ENCODE measurements at regions not wholly inside any gene's neighbourhood (a gene's known extent, or its start where the extent isn't known, plus 50 kb on each side); places are given as distances from the start of the nearest gene placed in this dataset.

DNA sequence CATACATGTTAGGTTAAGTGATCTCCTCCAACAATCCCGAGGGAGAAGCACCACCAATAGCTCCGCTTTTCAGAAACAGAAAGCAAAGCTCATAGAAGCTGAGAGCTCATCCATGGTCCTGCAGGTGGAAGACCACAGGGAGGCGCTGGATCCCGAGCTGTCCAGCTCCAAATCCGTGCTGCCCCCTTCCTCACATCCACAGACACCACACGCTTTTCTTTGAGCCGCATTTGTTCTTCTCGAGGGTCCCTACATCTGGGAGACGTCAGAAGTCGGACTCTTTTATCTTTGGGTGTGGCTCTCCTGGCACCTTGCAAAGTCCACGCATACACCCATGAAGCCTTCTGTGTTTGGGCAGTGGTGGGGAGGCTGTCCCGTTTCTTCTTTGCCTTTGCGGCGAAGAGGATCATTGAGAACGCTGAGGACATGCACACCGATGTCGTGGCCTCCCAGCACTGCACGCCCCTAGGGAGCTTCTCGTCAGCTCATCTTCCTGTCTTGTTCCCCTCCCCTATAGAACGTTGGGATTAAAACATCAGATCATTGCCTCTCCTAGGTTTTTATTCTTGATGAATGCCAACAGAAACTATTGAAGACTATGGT lies 184.8 kb downstream of the TEX29 start:
- Mint-ChIP-seq H3K27me3 (peaks cover 7 to 35% (median 23%) of the 10 kb centered on the region in 5 donors), H3K27ac (no peak overlapping the region), H3K4me1 (peaks cover 0 to 2% (median 0%) of the 10 kb centered on the region in 4 donors), H3K4me3 (no peak overlapping the region), H3K36me3 (peaks cover 2 to 6% (median 2%) of the 10 kb centered on the region in 3 donors), H3K9me3 (peaks cover 0 to 20% (median 7%) of the 10 kb centered on the region in 9 donors)
- ATAC-seq (no peak), DNase-seq (no peak)
- POLR2A ChIA-PET, result no interaction called here

DNA sequence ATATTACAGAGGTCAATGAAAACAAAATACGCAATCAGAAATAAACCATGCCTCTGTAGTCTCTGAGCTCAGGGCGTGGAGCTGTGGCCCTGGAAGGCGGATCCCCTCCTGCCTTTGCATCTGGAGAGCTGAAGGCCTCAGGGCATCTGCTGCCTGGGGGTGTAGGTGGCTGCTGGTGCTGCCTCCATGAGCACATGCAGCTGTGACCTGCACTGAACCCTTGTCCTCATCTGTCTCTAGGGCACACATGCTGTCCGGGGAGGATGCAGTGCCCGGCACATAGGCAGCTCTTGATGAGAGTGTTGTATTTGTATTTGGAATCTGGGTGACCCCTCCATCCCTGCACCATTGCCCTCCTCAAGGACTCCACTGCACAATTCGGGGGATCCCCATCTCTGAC lies 185.7 kb downstream of the TEX29 start:
- Mint-ChIP-seq H3K27ac (no peak overlapping the region), H3K4me1 (peaks cover 0 to 2% (median 0%) of the 10 kb centered on the region in 4 donors), H3K4me3 (no peak overlapping the region), H3K9me3 (peaks cover 0 to 14% (median 4%) of the 10 kb centered on the region in 9 donors), H3K36me3 (peaks cover 2 to 6% (median 2%) of the 10 kb centered on the region in 3 donors), H3K27me3 (peaks cover 7 to 35% (median 23%) of the 10 kb centered on the region in 5 donors)
- no peak for ATAC-seq
- POLR2A ChIA-PET, result no interaction called here
- DNase-seq, result no peak

DNA sequence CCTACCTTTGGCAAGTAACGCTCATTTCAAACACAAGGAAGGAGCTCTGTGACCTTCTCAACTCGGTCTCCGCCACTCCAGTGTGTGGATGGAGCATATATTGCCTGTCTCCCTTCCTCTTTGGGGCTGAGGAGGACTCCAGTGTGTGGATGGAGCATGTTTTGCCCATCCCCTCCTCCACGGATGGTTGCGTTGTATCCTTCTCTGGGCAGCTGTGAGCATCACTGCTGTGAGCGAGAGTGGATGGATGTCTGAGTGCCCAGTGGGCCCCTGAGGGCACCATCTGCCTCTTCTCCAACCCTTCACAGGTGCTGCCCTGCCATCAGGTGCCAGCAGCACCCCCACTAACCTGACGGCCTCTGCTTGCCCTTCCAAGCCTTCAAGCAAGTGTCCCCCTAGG lies 186.2 kb downstream of the TEX29 start:
- POLR2A ChIA-PET, result no interaction called here
- Mint-ChIP-seq H3K4me3 (no peak overlapping the region), H3K4me1 (peaks cover 0 to 2% (median 1%) of the 10 kb centered on the region in 4 donors), H3K27me3 (peaks cover 7 to 37% (median 23%) of the 10 kb centered on the region in 5 donors), H3K27ac (no peak overlapping the region), H3K9me3 (peaks cover 0 to 11% (median 4%) of the 10 kb centered on the region in 9 donors), H3K36me3 (peaks cover 0 to 6% (median 2%) of the 10 kb centered on the region in 3 donors)
- no peak for ATAC-seq
- no peak for DNase-seq

DNA sequence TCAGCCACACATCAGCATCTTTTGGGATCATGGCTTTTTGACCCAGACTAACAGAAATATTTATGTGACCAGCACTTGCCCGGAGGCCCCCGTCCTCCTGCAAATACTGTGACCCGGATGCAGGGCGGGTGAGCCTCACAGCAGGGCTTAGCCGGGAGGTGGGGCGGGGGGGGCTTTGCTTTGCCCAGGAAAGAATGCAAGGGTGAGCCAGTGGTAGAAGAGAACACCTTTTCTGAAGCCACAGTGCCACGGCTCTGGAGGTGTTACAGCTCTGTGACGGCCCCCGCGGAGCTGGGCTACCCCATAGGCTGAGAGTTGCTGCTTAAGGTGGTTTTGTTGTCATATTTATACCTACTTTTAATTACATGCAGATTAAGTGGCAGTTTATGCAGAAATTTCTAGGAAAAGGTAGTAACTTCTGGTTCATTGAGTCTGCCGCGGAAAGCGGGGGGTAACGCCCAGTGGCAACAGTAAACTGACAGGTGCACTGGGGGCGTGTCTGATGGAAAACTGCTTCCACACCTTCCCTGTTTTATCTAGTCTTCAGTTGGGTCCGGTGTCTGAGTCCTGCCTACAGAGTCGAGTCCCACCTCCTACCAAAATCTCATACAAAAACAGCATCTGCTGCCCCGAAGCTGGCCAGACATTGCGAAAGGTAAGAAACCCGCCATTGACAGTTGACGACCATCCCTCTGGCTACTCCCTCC lies 187.9 kb downstream of the TEX29 start:
- POLR2A ChIA-PET, result no interaction called here
- H3K4me3 Mint-ChIP-seq, result no peak overlapping the region
- H3K27ac Mint-ChIP-seq, result no peak overlapping the region
- H3K4me1 Mint-ChIP-seq, result peaks cover 0 to 2% (median 1%) of the 10 kb centered on the region in 4 donors
- H3K27me3 Mint-ChIP-seq, result peaks cover 0 to 28% (median 12%) of the 10 kb centered on the region in 5 donors
- DNase-seq (no peak), ATAC-seq (no peak)
- H3K9me3 Mint-ChIP-seq, result no peaks in the 10 kb centered on the region
- no peaks in the 10 kb centered on the region for H3K36me3 Mint-ChIP-seq

DNA sequence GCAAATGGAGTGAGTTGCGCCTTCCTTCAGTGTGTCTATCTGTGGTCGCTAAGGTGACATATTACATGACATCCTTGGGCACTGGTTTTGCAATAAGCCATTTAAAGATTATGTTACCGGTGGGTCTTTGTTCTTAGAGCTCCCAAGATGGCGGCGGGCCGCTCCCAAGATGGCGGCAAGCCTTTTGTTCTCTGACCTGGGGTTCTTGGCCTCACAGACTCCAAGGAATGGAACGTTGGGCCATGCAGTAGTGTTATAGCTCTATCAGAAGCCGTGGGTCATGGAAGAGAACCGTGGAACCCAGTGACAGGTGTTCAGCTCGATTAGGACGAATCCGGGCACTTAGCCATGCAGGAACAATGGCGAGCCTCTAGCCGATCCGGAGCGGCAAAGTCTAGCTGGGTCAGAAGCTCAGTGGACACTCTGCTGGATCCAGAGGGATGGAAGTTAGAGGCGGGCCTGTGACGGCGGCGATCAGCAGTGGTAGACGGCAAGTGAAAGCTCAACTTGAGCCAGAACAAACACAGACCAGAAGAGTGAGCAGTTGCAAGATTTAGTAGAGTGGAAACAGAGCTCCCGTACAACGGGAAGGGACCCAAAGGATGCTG lies 188.6 kb downstream of the TEX29 start:
- peak overlapping the region in 1 of 10 donors; percentile 83 for H3K27ac Mint-ChIP-seq
- POLR2A ChIA-PET, result no interaction called here
- no peak overlapping the region for H3K4me3 Mint-ChIP-seq
- H3K4me1 Mint-ChIP-seq, result peaks cover 0 to 2% (median 1%) of the 10 kb centered on the region in 4 donors
- ATAC-seq (no peak), DNase-seq (no peak)
- peaks cover 0 to 28% (median 5%) of the 10 kb centered on the region in 5 donors for H3K27me3 Mint-ChIP-seq
- H3K9me3 Mint-ChIP-seq, result no peaks in the 10 kb centered on the region
- H3K36me3 Mint-ChIP-seq, result no peaks in the 10 kb centered on the region

DNA sequence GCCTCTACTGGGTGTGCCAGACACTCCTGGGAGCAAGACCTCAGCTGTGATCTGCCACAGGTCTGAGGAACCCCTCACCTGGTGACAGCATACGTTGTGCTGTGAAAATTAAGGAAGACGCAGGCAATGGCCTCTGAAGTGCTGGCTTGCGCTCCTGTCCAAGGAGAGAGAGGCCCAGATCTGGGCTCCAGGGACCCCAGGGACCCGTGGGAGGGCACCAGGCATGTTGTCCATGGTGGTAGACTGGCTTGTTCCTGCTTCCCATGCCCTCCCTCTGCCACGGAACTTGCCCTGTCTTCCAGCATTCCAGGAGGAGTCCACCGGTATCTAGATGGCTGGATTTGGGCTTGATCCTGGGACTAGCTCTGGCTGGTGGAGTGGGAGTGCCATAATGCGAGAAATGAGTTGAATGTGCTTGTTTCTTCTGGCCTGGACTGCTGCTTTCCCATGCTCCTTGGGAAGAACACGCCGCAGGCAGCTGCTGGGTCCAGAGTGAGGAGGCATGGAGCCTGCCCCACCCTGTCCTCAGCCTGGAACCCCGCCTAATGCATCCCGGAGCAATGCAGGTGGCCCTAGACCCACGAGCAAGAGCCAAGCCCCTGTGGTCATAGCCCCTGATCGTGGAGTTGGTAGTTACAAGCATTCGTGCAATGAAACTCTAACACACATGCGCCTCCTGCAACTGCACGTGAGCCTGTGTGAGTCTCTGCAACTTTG lies 190.2 kb downstream of the TEX29 start:
- ATAC-seq, result no peak
- Mint-ChIP-seq H3K27me3 (peaks cover 0 to 28% (median 10%) of the 10 kb centered on the region in 5 donors), H3K4me1 (peaks cover 0 to 4% (median 0%) of the 10 kb centered on the region in 4 donors), H3K4me3 (no peak overlapping the region), H3K27ac (no peak overlapping the region), H3K9me3 (no peaks in the 10 kb centered on the region), H3K36me3 (no peaks in the 10 kb centered on the region)
- POLR2A ChIA-PET, result no interaction called here
- no peak for DNase-seq

DNA sequence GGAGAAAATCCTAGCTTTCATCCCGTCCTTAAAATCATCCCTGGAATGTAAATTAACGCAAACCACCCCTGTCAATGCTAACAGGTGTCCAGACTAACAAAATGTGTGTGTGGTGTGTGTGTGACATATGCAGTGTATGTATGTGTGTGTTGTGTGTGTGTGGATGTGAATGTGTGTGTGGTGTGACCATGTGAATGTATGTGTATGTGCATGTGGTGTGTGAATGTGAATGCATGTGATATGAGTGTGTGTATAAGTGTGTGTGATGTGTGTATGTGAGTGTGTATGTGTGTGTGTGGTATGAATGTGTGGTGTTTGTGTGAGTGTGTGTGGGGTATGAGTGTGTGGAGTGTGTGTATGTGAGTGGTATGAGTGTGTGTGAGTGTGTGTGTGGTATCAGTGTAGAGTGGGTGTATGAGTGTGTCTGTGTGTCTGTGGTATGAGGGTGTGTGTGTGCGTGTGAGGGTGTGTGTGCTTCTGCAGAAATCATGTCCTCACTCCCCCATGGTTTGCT lies 190.8 kb downstream of the TEX29 start:
- Mint-ChIP-seq H3K4me3 (no peak overlapping the region), H3K27me3 (peaks cover 0 to 28% (median 10%) of the 10 kb centered on the region in 5 donors), H3K36me3 (no peaks in the 10 kb centered on the region), H3K9me3 (no peaks in the 10 kb centered on the region), H3K27ac (no peak overlapping the region), H3K4me1 (peaks cover 0 to 4% (median 0%) of the 10 kb centered on the region in 4 donors)
- POLR2A ChIA-PET, result no interaction called here
- ATAC-seq (no peak), DNase-seq (no peak)

DNA sequence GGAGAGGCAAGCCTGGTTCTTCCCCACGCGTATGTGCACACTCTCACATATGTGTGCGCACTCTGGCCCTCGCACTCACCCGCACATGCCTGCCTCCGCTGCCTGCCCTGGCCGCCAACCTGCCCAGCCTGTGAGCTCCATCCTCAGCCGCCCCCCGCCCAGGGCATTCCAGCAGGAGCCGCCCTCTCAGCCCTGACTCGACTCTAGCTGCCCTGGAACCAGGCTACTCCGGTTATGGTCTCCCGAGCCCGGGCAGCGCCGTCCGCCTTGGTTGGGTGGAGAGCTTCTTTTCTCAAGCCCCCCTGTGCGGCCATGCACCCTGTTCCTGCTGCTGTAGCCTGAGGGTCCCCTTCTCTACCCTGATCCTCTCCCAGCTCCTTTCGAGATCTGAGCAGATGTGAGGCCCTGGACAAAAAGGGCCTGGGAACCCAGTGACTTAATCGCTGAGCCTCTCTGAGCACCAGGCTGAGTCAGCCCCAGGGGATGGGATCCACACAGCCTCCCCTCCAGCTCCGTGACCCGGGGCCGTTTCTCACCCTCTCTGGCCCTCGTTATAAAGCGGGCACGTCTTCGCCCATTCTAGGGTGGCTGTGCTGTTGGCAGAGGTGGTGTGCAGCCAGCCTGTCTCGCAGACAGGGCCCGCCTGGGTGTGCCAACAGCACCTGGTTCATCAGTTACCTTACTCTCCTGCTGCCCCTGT lies 191.5 kb downstream of the TEX29 start:
- ATAC-seq, result no peak
- H3K4me1 Mint-ChIP-seq, result peaks cover 0 to 4% (median 0%) of the 10 kb centered on the region in 4 donors
- DNase-seq, result no peak
- H3K36me3 Mint-ChIP-seq, result no peaks in the 10 kb centered on the region
- H3K9me3 Mint-ChIP-seq, result no peaks in the 10 kb centered on the region
- POLR2A ChIA-PET, result no interaction called here
- H3K27ac Mint-ChIP-seq, result no peak overlapping the region
- peaks cover 0 to 24% (median 10%) of the 10 kb centered on the region in 5 donors for H3K27me3 Mint-ChIP-seq
- H3K4me3 Mint-ChIP-seq, result no peak overlapping the region

DNA sequence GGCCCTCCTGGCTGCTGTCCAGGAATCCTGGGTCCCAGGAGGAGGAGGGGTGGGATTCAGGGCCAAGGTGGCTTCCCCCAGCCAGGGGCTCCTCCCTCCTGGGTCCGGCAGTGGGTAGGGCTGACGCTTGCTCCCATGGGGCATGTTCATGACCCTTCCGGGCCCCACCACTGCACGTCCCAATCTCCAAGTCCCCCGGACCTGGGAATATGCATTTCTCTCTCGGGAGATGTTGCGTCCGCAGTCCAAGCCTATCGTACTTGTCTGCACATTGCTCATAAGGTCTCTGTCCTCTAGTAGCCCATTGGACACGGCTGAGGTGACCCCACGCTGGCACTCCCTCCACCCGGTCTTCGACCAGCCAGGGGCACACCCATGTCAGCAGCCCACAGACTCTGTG lies 192.3 kb downstream of the TEX29 start:
- ATAC-seq, result no peak
- no peak for DNase-seq
- H3K27ac Mint-ChIP-seq, result no peak overlapping the region
- H3K4me3 Mint-ChIP-seq, result no peak overlapping the region
- H3K36me3 Mint-ChIP-seq, result no peaks in the 10 kb centered on the region
- POLR2A ChIA-PET, result no interaction called here
- H3K4me1 Mint-ChIP-seq, result peaks cover 0 to 4% (median 0%) of the 10 kb centered on the region in 4 donors
- H3K27me3 Mint-ChIP-seq, result peaks cover 0 to 24% (median 10%) of the 10 kb centered on the region in 5 donors
- H3K9me3 Mint-ChIP-seq, result no peaks in the 10 kb centered on the region

- Mint-ChIP-seq H3K36me3 (no peaks in the 10 kb centered on the region), H3K9me3 (no peaks in the 10 kb centered on the region), H3K27ac (no peak overlapping the region), H3K4me3 (no peak overlapping the region), H3K27me3 (peaks cover 0 to 23% (median 10%) of the 10 kb centered on the region in 5 donors), H3K4me1 (peaks cover 0 to 4% (median 0%) of the 10 kb centered on the region in 4 donors)
- POLR2A ChIA-PET, result no interaction called here
- no peak for DNase-seq
- ATAC-seq, result no peak
Observed at GRCh38 chr13:111513766-111514609, 193.5 kb downstream of the TEX29 start.

GRCh38 chr13:111514610-111515306 lies 194.3 kb downstream of the TEX29 start:
- DNase-seq (no peak), ATAC-seq (no peak)
- Mint-ChIP-seq H3K36me3 (no peaks in the 10 kb centered on the region), H3K9me3 (no peaks in the 10 kb centered on the region), H3K4me1 (peaks cover 0 to 4% (median 0%) of the 10 kb centered on the region in 4 donors), H3K27me3 (peaks cover 0 to 21% (median 10%) of the 10 kb centered on the region in 5 donors), H3K27ac (peak overlapping the region in 2 of 10 donors; percentile 67 to 69), H3K4me3 (no peak overlapping the region)
- POLR2A ChIA-PET, result no interaction called here

Data from naive thymus-derived CD8-positive, alpha-beta T cell (primary cell).